Lower leg skin (tissue), 4 donors: ENCODE measurements at regions not wholly inside any gene's neighbourhood (a gene's known extent, or its start where the extent isn't known, plus 50 kb on each side); places are given as distances from the start of the nearest gene placed in this dataset.

ENCODE experiments used
- DNase-seq, 2 donors: peaks; one replicate each; pipeline ENCODE4 v3.0.0-alpha.2; 2019; ENCODE audit warnings: low spot score in 2 of 2
- H3K4me3 ChIP-seq: fragments of 200-600 bp; sonication (generic); 2 replicates; pipeline ENCODE4 v1.5.1; 2017; ENCODE audit warnings: mild to moderate bottlenecking, low read depth; ENCODE audit not compliant: poor library complexity, severe bottlenecking
- CTCF ChIP-seq, 3 donors: fragments of 450-650 bp; IDR thresholded peaks; one replicate each; pipeline ENCODE4 v1.5.1; 2016; ENCODE audit warnings: antibody characterized with exemption in 3 of 3, mild to moderate bottlenecking in 3 of 3, moderate library complexity in 2 of 3
- POLR2A ChIP-seq, 2 donors: fragments of 450-650 bp; IDR thresholded peaks; one replicate each; pipeline ENCODE4 v1.6.1; 2016 to 2017; ENCODE audit warnings: antibody characterized with exemption in 2 of 2, mild to moderate bottlenecking in 1 of 2, moderate library complexity in 1 of 2
- WGBS, 2 donors: methylation state at CpG; one replicate each; pipeline ENCODE4 v1.1.5; 2018; 5-methylcytosine and 5-hydroxymethylcytosine counted together
- intact Hi-C: fragments of 100-400 bp; cut with DNase I; formaldehyde crosslinking; loops from one replicate; pipeline ENCODE4 v1.15.0; 2023; ENCODE audit warnings: low total_unique reads

GRCh38 chr21:27209546-27209945 is 242.7 kb upstream of the ADAMTS5 start:
- DNase-seq, result no peak
- 74 to 76% methylated on average over 1 of the region's 1 CpG for WGBS, 2 donors
- no peak overlapping the region for H3K4me3 ChIP-seq
- intact Hi-C loops, result no loop called here
- TF ChIP-seq POLR2A (IDR thresholded peaks at IDR 0.05) (no peak), CTCF (IDR thresholded peaks at IDR 0.05) (no peak)

GRCh38 chr21:27206368-27206982 is 239.6 kb upstream of the ADAMTS5 start:
- no peak for DNase-seq
- WGBS, 2 donors, result 75 to 80% methylated on average over 5 of the region's 5 CpGs
- TF ChIP-seq POLR2A (IDR thresholded peaks at IDR 0.05) (no peak), CTCF (IDR thresholded peaks at IDR 0.05) (no peak)
- H3K4me3 ChIP-seq, result no peak overlapping the region
- intact Hi-C loops, result no loop called here

GRCh38 chr21:27202301-27202700 is 235.4 kb upstream of the ADAMTS5 start:
- intact Hi-C loops, result no loop called here
- TF ChIP-seq CTCF (IDR thresholded peaks at IDR 0.05) (no peak), POLR2A (IDR thresholded peaks at IDR 0.05) (no peak)
- no peak for DNase-seq
- H3K4me3 ChIP-seq, result no peak overlapping the region

GRCh38 chr21:27201197-27201596 is 234.3 kb upstream of the ADAMTS5 start:
- no peak overlapping the region for H3K4me3 ChIP-seq
- WGBS, 2 donors, result 86 to 94% methylated on average over 3 of the region's 3 CpGs
- intact Hi-C loops, result no loop called here
- no peak for DNase-seq
- TF ChIP-seq POLR2A (IDR thresholded peaks at IDR 0.05) (no peak), CTCF (IDR thresholded peaks at IDR 0.05) (no peak)

- DNase-seq, result no peak
- TF ChIP-seq CTCF (IDR thresholded peaks at IDR 0.05) (no peak), POLR2A (IDR thresholded peaks at IDR 0.05) (no peak)
- WGBS, 2 donors, result 91% methylated on average over 3 of the region's 3 CpGs
Observed at GRCh38 chr21:27196651-27197050, 229.8 kb upstream of the ADAMTS5 start.

GRCh38 chr21:27192281-27192949 is 225.5 kb upstream of the ADAMTS5 start:
- 62 to 65% methylated on average over 3 of the region's 3 CpGs for WGBS, 2 donors
- no peak overlapping the region for H3K4me3 ChIP-seq
- intact Hi-C loops, result no loop called here
- no peak for DNase-seq
- no peak for TF ChIP-seq CTCF (IDR thresholded peaks at IDR 0.05)

More at GRCh38 chr21:27196651-27197050, 229.8 kb upstream of the ADAMTS5 start:
- intact Hi-C loops, result no loop called here
- H3K4me3 ChIP-seq, result no peak overlapping the region
